ENCODE measurements at regions not wholly inside any gene's neighbourhood (a gene's known extent, or its start where the extent isn't known, plus 50 kb on each side); places are given as distances from the start of the nearest gene placed in this dataset.

DNA sequence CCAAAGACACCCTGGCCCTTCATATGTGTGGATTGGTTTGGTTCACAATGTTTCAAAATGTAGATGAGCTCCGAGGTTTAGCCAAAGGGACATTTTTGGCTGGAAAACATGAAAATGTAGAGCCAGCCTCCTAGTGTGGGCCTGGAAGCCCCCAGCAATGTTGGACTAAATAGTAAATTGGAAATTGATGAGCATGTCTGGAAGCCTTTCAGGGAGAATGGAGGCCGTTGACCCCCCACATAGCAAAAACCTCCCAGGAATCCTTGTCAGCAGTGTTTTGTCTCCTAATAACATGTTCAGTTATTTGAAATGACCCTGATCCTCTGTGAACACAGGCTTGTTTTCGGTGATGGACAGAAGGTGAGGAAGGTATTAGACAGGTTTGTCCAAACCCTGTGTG lies 65.1 kb upstream of the TBX3 start (continued):
- TF ChIP-seq, protein P1, sequence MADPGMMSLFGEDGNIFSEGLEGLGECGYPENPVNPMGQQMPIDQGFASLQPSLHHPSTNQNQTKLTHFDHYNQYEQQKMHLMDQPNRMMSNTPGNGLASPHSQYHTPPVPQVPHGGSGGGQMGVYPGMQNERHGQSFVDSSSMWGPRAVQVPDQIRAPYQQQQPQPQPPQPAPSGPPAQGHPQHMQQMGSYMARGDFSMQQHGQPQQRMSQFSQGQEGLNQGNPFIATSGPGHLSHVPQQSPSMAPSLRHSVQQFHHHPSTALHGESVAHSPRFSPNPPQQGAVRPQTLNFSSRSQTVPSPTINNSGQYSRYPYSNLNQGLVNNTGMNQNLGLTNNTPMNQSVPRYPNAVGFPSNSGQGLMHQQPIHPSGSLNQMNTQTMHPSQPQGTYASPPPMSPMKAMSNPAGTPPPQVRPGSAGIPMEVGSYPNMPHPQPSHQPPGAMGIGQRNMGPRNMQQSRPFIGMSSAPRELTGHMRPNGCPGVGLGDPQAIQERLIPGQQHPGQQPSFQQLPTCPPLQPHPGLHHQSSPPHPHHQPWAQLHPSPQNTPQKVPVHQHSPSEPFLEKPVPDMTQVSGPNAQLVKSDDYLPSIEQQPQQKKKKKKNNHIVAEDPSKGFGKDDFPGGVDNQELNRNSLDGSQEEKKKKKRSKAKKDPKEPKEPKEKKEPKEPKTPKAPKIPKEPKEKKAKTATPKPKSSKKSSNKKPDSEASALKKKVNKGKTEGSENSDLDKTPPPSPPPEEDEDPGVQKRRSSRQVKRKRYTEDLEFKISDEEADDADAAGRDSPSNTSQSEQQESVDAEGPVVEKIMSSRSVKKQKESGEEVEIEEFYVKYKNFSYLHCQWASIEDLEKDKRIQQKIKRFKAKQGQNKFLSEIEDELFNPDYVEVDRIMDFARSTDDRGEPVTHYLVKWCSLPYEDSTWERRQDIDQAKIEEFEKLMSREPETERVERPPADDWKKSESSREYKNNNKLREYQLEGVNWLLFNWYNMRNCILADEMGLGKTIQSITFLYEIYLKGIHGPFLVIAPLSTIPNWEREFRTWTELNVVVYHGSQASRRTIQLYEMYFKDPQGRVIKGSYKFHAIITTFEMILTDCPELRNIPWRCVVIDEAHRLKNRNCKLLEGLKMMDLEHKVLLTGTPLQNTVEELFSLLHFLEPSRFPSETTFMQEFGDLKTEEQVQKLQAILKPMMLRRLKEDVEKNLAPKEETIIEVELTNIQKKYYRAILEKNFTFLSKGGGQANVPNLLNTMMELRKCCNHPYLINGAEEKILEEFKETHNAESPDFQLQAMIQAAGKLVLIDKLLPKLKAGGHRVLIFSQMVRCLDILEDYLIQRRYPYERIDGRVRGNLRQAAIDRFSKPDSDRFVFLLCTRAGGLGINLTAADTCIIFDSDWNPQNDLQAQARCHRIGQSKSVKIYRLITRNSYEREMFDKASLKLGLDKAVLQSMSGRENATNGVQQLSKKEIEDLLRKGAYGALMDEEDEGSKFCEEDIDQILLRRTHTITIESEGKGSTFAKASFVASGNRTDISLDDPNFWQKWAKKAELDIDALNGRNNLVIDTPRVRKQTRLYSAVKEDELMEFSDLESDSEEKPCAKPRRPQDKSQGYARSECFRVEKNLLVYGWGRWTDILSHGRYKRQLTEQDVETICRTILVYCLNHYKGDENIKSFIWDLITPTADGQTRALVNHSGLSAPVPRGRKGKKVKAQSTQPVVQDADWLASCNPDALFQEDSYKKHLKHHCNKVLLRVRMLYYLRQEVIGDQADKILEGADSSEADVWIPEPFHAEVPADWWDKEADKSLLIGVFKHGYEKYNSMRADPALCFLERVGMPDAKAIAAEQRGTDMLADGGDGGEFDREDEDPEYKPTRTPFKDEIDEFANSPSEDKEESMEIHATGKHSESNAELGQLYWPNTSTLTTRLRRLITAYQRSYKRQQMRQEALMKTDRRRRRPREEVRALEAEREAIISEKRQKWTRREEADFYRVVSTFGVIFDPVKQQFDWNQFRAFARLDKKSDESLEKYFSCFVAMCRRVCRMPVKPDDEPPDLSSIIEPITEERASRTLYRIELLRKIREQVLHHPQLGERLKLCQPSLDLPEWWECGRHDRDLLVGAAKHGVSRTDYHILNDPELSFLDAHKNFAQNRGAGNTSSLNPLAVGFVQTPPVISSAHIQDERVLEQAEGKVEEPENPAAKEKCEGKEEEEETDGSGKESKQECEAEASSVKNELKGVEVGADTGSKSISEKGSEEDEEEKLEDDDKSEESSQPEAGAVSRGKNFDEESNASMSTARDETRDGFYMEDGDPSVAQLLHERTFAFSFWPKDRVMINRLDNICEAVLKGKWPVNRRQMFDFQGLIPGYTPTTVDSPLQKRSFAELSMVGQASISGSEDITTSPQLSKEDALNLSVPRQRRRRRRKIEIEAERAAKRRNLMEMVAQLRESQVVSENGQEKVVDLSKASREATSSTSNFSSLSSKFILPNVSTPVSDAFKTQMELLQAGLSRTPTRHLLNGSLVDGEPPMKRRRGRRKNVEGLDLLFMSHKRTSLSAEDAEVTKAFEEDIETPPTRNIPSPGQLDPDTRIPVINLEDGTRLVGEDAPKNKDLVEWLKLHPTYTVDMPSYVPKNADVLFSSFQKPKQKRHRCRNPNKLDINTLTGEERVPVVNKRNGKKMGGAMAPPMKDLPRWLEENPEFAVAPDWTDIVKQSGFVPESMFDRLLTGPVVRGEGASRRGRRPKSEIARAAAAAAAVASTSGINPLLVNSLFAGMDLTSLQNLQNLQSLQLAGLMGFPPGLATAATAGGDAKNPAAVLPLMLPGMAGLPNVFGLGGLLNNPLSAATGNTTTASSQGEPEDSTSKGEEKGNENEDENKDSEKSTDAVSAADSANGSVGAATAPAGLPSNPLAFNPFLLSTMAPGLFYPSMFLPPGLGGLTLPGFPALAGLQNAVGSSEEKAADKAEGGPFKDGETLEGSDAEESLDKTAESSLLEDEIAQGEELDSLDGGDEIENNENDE (IDR thresholded peaks at IDR 0.05; ENCODE audit: insufficient replicate concordance, low read length) = no peak
- no peak for TF ChIP-seq BRCA1 (IDR thresholded peaks at IDR 0.05; ENCODE audit: low read depth, low read length)
- TF ChIP-seq POLR2A (IDR thresholded peaks at IDR 0.05; ENCODE audit: control extremely low read depth in 1 of 2, low read depth in 2 of 2, low read length in 2 of 2) = no peak

Data from H1 (cell line).